Esophagus mucosa (tissue), 1 donor: ENCODE measurements at regions not wholly inside any gene's neighbourhood (a gene's known extent, or its start where the extent isn't known, plus 50 kb on each side); places are given as distances from the start of the nearest gene placed in this dataset.

Experiments
- ATAC-seq: fragments of 200-7000 bp; cut with Tn5 transposase; one replicate; pipeline ENCODE4 v1.9.1; 2020
- donor health status: DM: yes; HTN: yes; CAD: no.

- no peak for ATAC-seq
Measured at GRCh38 chr4:179750374-179750773, 2308.1 kb upstream of the AGA start.

DNA sequence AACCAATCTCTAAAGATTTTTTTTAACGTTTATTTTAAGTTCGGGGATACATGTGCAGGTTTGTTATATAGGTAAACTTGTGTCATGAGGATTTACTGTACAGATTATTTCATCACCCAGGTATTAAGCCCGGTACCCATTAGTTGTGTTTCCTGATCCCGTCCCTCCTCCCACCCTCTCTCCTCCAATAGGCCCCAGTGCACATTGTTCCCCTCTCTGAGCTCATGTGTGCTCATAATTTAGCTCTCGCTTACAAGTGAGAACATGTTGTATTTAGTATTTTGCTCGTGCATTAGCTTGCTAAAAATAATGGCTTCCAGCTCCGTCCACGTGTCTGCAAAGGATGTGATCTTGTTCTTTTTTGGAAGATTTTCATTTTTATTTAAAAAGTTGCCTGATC lies 2309.4 kb upstream of the AGA start:
- ATAC-seq, result no peak

DNA sequence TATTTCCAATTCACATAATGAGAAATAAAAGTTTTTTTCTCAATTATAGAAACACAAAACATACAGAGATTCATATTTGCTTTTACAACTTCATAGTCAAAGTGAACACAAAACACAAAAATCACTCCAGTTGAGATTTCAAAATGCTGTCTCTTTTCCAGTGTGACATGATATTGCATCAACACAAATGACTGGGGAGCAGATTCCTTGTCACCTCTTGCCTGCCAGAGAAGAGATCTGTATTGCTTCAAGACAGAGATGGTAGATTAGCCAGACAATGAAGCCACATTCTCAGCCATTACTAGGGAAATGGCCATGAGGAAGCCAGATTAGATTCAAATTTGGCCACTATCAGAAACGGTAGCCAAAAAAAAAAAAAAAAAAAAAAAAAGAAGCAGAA lies 2313.1 kb upstream of the AGA start:
- no peak for ATAC-seq

- no peak for ATAC-seq
Measured at GRCh38 chr4:179757641-179758040, 2315.4 kb upstream of the AGA start.

DNA sequence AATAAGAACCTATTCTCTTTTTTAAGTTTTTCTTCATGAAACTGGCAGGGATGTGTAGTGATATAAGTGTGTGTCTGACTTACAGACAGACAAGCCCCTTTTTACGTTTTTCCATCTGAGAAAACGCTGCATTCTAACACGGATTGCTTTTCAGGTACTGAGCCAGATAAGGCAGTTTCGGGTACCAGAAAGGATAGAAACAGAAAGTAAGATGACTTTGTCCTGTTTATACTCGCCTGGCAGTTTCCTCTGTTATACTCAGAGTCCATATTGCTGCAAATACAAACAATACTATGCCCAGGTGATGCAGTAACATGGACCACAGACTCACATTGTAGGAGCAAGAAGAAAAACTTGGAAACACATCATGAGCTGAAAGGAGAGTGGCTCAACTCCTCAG lies 2320.6 kb upstream of the AGA start:
- ATAC-seq, result no peak

DNA sequence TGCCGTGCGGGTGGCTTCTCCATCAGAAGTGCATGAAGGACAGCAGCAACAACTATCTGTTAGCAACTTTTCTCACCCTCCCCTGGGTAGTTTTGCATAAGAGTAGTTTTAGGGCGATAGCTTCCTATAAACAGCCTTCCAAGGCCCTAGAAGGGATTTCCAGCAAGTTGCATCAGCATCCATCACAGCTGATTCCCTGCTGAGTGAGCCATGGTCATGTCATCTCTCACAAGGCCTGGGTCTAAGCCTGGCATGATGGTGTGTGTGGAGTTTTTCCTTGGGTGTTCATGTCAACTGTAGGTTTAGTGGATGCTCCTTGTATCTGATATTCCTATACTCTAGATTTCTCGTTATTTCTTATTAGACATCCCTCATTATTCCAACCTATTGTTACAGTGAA lies 2324.7 kb upstream of the AGA start:
- ATAC-seq, result no peak

DNA sequence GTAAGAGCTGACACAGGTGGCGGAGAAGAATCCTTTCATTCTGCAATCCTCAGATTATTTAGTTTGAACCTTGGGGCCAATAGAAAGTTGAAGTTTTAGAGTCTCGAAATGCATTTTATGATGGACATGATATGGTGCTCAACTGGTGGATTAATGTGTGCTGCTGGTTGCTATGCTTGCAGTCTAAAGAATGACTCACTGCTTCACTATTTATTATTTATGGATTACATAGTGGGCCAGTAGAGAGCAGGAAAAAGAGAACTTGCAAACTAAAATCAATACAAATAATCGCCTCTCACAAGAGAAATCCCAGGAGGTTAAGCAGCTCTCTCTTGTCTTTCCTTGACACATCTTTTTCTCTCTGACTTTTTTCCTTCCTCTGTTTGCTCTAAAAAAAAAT lies 2326.8 kb upstream of the AGA start:
- no peak for ATAC-seq

DNA sequence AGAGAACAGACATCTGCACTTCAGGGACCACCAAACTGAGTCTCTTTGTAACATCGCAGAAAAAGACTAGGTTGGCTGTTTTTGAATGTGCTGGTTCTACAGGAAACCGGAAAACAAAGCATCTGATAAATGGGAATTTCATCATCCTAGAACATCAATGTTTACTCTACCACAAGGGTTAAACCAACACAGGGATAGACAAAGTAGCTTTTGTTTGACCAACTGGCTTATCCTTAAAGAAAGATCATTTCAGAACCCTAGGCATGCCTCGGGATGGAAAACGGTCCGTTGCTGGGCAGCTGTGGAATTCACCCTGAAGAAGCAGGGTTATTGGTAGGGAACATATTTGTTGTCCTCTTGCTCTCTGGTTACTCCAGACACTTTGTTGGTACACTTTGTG lies 2355.5 kb upstream of the AGA start:
- ATAC-seq, result no peak

- ATAC-seq, result no peak
Measured at GRCh38 chr4:179803857-179804256, 2361.6 kb upstream of the AGA start.

- ATAC-seq, result no peak
Measured at GRCh38 chr4:179804440-179804839, 2362.2 kb upstream of the AGA start.

DNA sequence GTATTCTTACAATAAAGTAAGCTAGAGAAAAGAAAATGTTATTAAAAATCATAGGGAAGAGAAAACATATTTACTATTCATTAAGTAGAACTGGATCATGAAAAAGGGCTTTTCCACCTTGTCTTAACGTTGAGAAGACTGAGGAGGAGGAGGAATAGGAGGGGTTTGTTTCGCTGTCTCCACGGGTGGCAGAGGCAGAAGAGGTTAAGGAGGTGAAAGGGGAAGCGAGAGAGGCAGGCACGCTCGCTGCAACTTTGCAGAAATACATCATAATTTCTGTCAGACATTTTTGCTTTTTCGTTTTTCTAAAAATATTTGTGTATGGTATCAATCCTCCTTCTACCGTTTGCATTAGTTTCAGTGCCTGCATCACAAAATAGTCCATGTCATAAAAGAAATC lies 2375.1 kb upstream of the AGA start:
- no peak for ATAC-seq

GRCh38 chr4:179823342-179823741 lies 2381.1 kb upstream of the AGA start:
- ATAC-seq, result no peak

DNA sequence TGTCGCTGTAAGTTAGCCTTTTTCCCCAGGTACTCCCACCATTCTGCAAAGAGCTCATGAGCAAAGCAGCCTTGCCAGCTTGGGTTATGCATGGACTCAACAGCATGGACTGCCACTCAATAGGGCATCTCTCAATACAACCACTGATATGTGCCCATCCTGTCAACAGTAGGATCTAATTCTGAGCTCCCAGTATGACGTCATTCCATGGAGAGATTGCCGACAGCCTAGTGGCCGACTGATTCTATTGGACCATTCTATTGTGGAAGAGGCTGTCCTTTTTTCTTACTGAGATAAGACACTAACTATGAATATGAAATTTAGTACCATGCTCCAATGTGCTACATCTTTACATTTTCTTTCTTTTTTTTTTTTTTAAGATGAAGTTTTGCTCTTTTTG lies 2389.0 kb upstream of the AGA start:
- no peak for ATAC-seq

GRCh38 chr4:179836179-179837075 lies 2394.2 kb upstream of the AGA start:
- no peak for ATAC-seq

DNA sequence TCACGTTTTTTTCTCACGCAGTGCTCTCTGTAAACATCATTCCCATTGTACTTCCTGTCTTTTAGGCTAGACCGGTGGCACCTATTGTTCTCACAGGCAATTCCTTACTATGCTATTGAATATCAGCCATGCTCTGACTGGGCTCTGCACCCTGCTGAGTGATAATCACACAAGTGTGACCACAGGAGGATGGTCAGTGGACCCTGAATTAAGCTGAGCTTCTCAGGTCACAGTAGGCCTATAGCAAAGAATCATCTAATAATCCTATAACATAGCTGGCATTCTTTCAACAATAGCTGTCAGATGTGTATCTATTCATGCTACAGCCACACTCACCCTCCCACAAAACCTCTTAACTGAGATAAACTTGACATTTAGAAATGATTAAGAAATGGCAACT lies 2399.8 kb upstream of the TENM3 start:
- no peak for ATAC-seq

- no peak for ATAC-seq
Measured at GRCh38 chr4:179855469-179855868, 2387.7 kb upstream of the TENM3 start.

DNA sequence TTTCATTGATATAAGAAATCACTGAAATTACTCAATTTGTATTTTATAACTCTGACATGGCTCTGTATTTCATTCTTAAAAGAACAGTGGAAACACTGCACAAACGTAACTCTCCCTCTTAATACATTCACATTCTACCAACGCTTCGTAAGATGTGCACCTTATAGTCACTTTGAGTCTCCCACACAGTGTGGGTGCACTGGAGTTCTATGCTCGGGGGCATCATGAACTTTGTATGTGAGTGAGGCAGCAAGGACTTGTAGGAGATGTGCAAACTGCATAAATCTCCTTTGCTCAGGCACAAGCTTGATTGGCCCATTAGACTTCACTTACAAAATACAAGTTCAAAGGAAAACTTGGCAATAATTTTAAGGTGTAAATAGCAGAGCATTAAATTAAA lies 2385.0 kb upstream of the TENM3 start:
- no peak for ATAC-seq

DNA sequence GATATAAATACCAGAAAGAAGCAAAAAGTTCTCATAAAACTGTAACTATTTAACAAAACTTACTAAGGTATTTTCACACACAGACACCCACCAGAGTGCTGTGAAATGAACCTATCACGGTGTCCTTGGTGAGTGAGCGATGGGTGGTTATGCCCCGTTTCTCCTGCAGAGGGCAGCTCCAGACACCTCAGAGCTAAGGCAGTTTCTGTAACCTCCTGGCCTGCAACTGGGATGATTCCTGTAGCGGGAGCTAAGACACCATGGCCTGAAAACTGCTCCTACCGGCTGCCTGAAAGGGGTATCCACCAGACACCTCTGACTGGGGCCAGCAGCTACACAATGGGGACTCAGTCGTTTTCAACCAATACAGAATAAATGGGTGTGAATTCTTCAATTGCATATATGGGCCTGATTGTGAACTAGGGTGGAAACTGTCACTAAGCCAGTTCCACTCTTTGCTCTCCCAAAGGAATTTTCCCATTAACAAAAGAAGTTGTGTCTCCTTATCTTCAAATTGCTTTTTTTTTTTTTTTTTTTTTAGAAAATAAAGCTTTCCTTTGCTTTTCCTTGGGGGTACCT lies 2375.8 kb upstream of the TENM3 start:
- ATAC-seq, result no peak

DNA sequence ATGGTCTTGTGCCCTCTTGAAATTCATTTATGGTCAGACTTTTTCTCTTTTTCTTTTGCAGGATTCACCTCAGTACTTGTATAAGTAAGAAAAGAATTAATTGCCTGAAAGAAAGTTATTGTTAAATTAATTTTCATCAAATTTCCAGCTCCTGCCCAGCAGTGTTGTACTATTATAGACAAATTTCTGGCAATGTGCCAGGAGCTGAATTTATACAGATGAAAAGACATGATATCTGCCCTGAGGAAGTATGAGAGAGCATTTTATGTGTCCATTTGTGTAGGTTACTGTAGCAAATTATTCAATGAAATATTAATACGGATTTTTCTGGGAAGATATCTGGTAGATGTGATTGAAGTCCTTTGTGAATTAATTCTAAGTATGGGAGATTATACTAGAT lies 2371.5 kb upstream of the TENM3 start:
- no peak for ATAC-seq

GRCh38 chr4:179872755-179873154 lies 2370.4 kb upstream of the TENM3 start:
- ATAC-seq, result no peak

DNA sequence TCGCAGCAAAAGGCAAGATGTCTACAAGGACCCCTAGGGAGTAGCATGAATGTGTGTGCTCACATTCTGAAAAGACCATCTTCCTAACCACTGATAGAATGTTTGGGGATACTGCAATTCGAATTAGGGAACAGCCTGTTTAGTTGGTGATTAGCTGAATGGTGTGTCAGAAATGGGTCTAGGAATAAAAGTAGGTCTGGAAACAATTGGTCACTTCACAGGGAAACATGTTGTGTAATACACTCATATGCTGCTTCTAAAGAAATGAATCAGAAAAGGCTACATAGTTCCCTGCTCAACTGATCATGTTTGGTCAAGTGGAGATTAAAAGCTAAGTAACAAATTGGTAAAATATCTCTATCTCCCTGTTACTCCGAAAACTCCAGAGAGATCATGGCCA lies 2362.4 kb upstream of the TENM3 start:
- ATAC-seq, result no peak

GRCh38 chr4:179894066-179894778 lies 2349.0 kb upstream of the TENM3 start:
- ATAC-seq, result no peak

DNA sequence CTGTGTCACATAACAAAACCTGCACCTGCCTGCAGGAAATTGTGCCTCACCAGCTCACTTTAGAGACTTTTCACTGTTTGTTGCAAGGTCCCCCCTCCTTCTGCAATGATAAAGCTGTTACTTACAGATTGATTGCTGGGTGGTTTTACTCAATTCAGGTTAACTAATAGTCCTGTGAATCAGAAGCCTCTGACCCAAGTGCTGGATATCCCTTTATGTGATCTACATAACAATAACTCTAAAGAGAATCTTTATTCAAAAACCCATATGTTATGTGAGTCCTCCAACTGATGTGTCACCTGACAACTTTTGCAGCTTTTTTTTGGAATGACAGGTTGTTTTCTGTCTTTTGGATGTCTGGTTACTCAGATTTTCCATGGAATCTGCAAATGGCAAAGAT lies 2323.6 kb upstream of the TENM3 start:
- ATAC-seq, result no peak

- ATAC-seq, result no peak
Measured at GRCh38 chr4:179927473-179927872, 2315.7 kb upstream of the TENM3 start.
